Ovary (tissue), 3 donors: ENCODE measurements at regions not wholly inside any gene's neighbourhood (a gene's known extent, or its start where the extent isn't known, plus 50 kb on each side); places are given as distances from the start of the nearest gene placed in this dataset.

Source experiments
- EP300 ChIP-seq: sonication (generic); formaldehyde crosslinking; IDR thresholded peaks from one replicate; pipeline ENCODE4 v1.6.1; 2017; ENCODE audit warnings: antibody characterized with exemption
- TF ChIP-seq, protein P1 (sequence below), 3 donors: fragments of 450-650 bp in 2 of 3; fragments of 200-600 bp in 1 of 3; IDR thresholded peaks; one replicate each; pipeline versions ENCODE4 v1.5.1 to v1.8.0; 2016 to 2022; ENCODE audit warnings: antibody characterized with exemption in 3 of 3, mild to moderate bottlenecking in 1 of 3
- donor health status: DM: no; HTN: no; CAD: no.

GRCh38 chr4:77510367-77510766 is 95.3 kb upstream of the CXCL13 start:
- TF ChIP-seq, protein P1, sequence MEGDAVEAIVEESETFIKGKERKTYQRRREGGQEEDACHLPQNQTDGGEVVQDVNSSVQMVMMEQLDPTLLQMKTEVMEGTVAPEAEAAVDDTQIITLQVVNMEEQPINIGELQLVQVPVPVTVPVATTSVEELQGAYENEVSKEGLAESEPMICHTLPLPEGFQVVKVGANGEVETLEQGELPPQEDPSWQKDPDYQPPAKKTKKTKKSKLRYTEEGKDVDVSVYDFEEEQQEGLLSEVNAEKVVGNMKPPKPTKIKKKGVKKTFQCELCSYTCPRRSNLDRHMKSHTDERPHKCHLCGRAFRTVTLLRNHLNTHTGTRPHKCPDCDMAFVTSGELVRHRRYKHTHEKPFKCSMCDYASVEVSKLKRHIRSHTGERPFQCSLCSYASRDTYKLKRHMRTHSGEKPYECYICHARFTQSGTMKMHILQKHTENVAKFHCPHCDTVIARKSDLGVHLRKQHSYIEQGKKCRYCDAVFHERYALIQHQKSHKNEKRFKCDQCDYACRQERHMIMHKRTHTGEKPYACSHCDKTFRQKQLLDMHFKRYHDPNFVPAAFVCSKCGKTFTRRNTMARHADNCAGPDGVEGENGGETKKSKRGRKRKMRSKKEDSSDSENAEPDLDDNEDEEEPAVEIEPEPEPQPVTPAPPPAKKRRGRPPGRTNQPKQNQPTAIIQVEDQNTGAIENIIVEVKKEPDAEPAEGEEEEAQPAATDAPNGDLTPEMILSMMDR (IDR thresholded peaks at IDR 0.05): no peak
- no peak for TF ChIP-seq EP300
